ENCODE measurements at regions not wholly inside any gene's neighbourhood (a gene's known extent, or its start where the extent isn't known, plus 50 kb on each side); places are given as distances from the start of the nearest gene placed in this dataset.

DNA sequence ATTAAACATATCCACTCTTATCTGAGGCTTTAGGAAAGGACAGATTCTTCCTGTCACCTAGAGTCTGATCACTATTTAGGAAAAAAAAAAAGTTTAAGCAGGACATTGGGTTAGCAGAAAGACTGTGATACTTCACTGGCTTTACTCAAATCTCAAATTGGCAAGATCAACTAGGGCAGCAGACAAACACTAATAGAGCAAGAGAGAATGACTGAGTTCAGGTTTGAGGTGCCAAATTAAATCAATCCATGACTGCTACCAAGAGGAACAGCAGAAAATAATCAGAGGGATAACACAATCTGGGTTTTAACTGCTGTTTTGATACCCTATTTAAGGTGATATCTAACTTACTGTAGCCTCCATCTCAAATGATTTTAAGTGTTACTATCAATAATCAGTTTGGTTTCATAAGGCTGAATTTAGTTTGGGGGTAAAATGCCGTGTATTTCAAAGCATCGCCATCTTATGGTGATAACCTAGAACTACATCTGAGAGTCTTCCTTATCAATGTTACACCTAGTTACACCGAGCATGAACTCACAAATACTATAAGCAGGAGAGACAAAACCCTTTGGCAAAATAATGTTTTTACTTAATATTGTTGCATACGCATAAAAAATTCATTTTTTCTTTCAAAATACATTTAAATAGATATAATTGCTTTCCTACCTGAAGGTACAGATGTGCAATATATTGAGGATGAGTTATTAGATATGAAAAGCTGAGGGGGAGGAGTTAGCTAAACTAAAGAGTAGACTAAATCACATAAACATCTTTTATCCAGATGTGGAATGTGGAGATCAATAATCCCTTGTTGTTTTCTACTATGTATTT is 286.4 kb upstream of the CDH12 start:
- TF ChIP-seq EP300 (IDR thresholded peaks at IDR 0.05): no peak
- no peak for TF ChIP-seq POLR2A (IDR thresholded peaks at IDR 0.05)
- TF ChIP-seq, protein P1, sequence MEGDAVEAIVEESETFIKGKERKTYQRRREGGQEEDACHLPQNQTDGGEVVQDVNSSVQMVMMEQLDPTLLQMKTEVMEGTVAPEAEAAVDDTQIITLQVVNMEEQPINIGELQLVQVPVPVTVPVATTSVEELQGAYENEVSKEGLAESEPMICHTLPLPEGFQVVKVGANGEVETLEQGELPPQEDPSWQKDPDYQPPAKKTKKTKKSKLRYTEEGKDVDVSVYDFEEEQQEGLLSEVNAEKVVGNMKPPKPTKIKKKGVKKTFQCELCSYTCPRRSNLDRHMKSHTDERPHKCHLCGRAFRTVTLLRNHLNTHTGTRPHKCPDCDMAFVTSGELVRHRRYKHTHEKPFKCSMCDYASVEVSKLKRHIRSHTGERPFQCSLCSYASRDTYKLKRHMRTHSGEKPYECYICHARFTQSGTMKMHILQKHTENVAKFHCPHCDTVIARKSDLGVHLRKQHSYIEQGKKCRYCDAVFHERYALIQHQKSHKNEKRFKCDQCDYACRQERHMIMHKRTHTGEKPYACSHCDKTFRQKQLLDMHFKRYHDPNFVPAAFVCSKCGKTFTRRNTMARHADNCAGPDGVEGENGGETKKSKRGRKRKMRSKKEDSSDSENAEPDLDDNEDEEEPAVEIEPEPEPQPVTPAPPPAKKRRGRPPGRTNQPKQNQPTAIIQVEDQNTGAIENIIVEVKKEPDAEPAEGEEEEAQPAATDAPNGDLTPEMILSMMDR (IDR thresholded peaks at IDR 0.05): no peak
- intact Hi-C loops (cut with DNase I): no loop called here
- H3K9me3 ChIP-seq: no peaks in the 10 kb centered on the region
- H3K27ac ChIP-seq: no peak overlapping the region
- no peak overlapping the region for H3K4me3 ChIP-seq
- no peaks in the 10 kb centered on the region for H3K36me3 ChIP-seq
- no peaks in the 10 kb centered on the region for H3K27me3 ChIP-seq
- H3K4me1 ChIP-seq (ENCODE audit: insufficient read depth): no peaks in the 10 kb centered on the region
- no peak for DNase-seq
- WGBS, 3 donors: 9 to 11% (median 11%) methylated on average over 4 of the region's 4 CpGs

GRCh38 chr5:23136958-23137357 is 283.8 kb upstream of the CDH12 start:
- TF ChIP-seq, protein P1 (IDR thresholded peaks at IDR 0.05): no peak
- TF ChIP-seq POLR2A (IDR thresholded peaks at IDR 0.05): no peak
- no peak for TF ChIP-seq EP300 (IDR thresholded peaks at IDR 0.05)
- H3K9me3 ChIP-seq: no peaks in the 10 kb centered on the region
- 74 to 79% (median 74%) methylated on average over 2 of the region's 2 CpGs for WGBS, 3 donors
- H3K27me3 ChIP-seq: no peaks in the 10 kb centered on the region
- no peak for DNase-seq
- H3K36me3 ChIP-seq: no peaks in the 10 kb centered on the region
- intact Hi-C loops (cut with DNase I): no loop called here
- H3K27ac ChIP-seq: no peak overlapping the region
- no peak overlapping the region for H3K4me3 ChIP-seq
- no peaks in the 10 kb centered on the region for H3K4me1 ChIP-seq (ENCODE audit: insufficient read depth)

DNA sequence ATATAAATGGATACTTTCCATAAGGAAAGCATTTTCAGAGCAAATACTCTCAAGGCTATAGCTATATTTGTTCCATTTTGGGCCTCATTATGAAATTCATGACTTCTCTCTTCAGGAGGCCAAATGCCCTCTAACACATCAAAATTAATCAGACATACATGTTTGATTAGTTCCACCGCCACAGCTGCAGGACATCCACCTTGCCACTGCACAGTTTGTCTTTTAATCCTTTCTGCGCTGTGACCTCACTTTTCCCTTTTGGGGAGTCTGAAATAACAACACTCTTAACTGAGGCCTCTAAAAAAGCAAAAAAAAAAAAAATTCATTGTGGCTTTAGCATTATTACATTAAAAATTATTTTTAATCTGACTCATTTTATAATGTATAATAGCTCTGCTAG is 279.1 kb upstream of the CDH12 start:
- DNase-seq: no peak
- TF ChIP-seq POLR2A (IDR thresholded peaks at IDR 0.05): no peak
- TF ChIP-seq, protein P1 (IDR thresholded peaks at IDR 0.05): no peak
- TF ChIP-seq EP300 (IDR thresholded peaks at IDR 0.05): no peak
- Histone ChIP-seq H3K36me3 (no peaks in the 10 kb centered on the region), H3K27ac (no peak overlapping the region), H3K9me3 (no peaks in the 10 kb centered on the region), H3K4me3 (no peak overlapping the region), H3K27me3 (no peaks in the 10 kb centered on the region), H3K4me1 (ENCODE audit: insufficient read depth) (no peaks in the 10 kb centered on the region)
- WGBS, 3 donors: 67 to 78% (median 78%) methylated on average over 2 of the region's 2 CpGs
- intact Hi-C loops (cut with DNase I): no loop called here

DNA sequence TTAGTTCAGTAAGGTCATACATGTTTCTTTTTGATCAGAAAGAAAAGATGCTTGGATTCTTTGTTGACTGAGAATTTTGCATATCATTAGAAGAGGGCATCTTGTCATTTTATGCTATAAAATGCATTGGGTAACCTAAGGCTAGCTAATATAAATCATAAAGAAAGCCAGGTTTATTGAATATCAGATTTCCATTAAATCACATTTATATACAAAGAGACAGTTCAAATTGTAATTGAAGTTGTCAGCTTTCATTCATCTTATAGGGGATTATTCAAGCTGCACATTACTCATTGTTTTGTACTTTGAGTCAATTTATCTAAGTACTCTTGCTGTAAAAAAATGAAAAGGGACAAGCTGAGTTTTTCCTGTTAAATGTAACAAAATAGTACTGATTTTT is 259.1 kb upstream of the CDH12 start:
- no peaks in the 10 kb centered on the region for H3K27me3 ChIP-seq
- H3K27ac ChIP-seq: no peak overlapping the region
- no peaks in the 10 kb centered on the region for H3K9me3 ChIP-seq
- DNase-seq: no peak
- no peak overlapping the region for H3K4me3 ChIP-seq
- no peaks in the 10 kb centered on the region for H3K36me3 ChIP-seq
- TF ChIP-seq EP300 (IDR thresholded peaks at IDR 0.05): no peak
- no peak for TF ChIP-seq POLR2A (IDR thresholded peaks at IDR 0.05)
- TF ChIP-seq, protein P1 (IDR thresholded peaks at IDR 0.05): no peak
- intact Hi-C loops (cut with DNase I): no loop called here
- H3K4me1 ChIP-seq (ENCODE audit: insufficient read depth): no peaks in the 10 kb centered on the region

Measured in ovary (tissue), 7 donors.